Epidermal melanocyte (primary cell): ENCODE measurements at regions not wholly inside any gene's neighbourhood (a gene's known extent, or its start where the extent isn't known, plus 50 kb on each side); places are given as distances from the start of the nearest gene placed in this dataset.

Experiments
- DNase-seq: peaks from one replicate; pipeline ENCODE4 v3.0.0; 2011; ENCODE audit warnings: low spot score; ENCODE audit not compliant: insufficient read length

DNA sequence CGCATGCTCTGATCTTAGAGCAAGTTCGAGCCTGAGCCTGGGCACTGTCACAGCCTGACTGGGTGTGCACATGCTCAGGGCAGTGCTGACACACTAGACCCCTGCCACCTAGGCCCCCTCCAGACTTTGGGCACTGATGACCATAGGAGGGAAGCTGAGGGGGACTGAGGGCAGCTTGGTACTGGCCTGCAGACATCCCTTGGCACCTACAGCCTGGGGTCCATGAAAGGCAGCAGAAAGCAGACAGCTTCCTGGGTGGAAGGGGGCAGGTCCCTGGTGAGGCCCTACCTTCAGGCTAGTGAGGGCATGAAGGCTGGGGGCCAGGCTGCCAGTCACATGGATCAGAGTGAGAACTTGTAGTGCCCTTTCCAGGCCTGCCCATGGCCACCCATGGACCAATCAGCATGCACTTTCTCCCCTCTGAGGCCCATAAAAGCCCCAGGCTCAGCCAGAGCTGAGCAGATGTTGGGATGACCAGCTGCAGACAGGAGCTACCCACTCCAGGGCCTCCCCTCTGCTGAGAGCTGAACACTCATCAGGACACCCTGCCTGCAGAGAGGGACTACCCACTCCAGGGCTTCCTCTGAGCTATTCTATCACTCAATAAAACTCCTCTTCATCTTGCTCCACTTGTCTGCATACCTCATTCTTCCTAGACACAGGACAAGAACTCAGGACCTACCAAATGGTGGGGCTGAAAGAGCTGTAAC lies 680.8 kb downstream of the MATN1 start:
- no peak for DNase-seq

DNA sequence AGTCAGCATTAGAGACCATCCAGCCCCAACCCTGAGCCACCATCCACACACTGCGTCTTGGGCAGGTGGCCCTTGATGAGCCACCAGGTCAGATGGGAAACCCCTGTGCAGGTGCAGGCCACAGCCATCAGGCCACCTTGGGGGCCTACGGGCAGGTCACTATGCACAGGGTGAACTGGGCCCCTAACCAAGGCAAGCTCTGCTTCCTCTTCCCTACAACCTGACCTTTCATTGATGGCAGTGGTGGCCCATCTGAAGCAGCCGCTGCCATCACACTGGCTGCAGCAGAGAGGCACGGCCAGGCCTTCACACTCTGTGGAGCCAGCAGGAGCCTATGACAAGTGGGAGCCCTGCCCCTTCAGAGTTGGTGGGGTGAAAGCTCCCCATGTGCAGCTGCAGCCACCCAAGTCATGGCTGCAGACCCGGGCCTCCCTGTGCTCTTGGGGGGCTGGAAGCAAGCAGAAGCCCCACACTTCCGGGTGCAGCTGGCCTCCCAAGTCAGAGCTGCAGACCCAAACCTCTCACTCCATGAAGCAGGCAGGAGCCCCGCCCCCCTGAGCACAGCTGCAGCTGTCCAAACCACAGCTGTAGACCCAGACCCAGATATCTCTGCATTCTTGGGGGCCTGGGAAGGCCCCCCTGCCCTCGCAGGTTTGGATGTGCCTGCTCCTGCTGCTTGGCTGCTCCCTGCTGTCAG lies 681.5 kb downstream of the MATN1 start:
- DNase-seq = no peak

DNA sequence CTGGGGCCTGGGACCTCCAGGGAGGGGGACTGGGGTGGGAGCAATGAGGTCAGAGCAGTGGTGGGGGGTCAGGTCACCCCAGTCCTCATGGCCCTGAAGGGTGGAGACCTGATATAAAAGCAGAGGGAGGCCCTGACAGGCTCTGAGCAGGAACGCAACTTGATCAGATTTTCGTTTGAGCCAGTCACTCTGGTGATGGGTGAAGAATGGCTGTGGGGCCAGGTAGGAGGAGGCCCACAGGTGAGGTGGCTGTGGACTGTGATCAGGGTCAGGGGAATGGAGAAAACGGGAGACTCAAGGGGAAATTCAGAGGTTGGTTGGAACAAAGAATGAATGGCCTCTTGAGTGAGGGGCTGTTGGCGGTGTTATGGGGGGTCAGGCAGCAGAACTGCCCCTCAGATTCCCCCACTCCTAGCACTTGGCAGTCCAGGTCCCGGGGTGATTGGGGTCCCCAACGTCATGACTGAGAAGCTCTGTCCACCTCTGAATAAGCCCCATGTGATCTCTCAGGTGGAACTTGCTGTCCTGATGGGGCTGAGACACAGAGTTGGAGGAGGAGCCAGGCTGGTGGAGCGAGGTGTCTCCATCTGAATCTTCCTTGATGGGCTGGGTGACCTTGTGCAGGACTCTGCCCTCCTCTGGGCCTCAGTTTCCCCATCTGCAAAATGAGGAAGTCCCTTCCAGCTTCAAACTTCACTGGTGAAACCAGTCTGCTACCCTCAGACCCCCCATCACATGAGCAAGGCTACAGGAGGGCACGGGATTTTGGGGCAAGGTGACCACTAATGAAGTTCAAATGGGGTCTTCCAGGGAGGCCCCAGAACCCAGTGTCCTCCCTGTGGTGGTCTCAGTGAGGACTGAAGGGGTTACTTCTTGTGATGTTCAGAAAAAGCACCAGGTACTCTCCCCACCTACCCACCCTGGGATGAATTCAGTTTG lies 683.0 kb downstream of the MATN1 start:
- no peak for DNase-seq

DNA sequence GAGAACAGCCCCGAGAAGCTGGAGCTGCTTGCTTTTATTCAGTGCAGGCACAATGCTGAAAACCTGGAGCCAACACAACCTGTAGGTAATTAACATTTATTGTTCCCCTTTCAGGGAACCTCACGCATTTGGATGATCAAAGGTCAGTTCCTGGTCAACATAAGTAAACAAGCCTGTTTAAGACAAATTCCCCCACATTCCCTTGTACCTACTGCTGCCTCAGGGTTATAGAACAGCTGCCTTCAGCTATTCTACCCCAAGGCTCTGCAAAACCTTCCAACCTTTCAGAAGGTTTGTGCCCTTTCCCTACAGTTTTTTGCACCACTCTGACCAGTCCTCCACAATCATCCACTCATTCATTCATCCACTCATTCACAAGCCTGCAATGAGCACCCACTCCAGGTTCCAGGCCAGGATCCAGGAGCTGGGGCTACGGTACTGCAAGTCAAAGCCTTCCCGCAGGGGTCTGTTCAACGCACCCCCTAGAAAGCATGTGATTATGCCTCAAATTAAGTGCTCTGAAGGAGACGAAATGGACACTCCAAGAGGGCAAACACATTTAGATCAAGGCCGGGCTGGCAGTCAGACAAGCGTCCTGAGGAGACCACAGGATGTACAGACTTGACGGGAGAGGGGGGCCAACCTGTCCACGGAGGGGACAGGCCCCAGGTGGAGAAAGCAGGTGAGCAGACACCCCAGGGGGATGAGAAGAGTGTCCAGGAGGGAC lies 683.9 kb downstream of the MATN1 start:
- DNase-seq = no peak

DNA sequence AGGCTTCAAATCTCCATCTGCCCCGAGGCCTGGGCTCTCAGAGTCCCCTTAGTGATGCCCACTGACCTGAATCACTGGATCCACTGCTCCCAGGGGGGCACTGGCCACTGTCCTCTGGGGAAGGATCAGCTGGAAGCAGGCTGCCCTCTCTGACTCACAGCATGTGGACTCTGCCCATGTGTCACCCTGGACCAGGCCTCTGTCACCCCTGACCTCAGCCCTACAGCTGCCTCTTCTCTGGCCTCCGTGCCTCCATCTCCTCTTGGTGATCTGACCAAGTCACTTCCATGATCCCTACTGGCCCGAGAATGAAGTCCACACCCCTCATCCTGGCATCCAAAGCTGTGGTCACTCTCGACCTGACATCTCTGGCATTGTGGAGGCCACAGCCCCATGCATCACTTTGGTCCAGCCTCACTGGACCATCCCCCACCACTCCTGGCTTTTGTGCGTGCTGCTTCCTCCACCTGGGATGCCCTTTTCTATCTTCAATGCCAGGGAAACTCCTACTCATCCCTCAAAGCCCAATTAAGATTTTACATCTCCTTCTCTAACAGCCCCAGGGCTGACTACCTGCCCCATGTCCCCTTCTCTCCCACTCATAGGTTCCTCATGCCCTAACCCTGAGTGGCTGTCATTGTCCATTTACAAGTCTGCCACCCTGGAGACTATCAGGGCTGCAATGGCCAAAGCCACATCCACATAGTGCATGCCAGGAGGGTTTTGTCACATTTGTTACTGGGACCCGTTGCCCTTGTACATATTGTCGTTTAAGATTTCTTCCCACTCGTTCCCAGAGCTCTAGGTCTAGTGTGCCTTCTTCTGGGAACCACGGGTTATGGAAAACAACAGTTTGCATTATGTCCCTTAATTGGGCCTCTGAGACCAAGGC lies 685.0 kb downstream of the MATN1 start:
- no peak for DNase-seq

DNA sequence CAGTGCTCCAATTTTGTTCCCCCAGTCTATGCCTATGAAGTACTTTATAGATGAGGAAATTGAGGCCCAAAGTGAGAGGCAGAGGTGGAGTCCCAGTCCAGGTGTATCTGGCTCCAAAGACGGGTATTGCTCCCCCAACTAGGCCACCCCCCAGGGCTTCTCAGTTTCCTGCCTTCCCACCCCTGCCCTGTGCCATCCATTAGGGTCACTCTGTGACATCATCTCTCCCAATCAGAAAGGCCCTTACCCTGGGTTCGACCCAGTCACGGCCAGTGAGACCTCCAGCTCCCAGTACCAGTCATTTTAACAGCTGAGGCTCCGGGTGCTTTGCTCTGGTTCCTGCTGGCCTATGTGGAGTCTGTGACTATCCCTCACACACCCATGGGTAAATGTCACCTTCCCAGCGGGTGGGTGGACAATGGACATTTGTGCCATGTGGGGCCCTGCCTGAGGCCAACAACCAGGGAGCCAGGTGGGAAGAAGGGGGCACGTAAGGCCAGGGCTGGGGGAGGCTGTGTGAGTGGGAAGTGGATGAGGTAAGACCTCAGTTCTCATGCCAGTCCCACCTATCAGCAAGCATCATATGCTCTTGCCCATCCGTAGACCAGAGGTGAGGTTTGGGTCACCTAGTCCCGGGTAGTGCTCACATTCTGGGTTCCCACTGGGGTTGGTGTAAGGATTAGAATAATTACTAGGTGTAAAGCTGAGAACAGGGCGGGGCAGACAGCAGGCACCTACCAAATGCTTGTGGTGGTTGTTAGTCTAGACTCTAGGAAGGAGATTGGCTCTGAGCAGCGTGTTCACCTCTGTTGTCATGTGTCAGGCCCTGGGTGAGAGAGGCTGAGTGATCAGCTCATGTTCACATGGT lies 685.9 kb downstream of the MATN1 start:
- DNase-seq = no peak

DNA sequence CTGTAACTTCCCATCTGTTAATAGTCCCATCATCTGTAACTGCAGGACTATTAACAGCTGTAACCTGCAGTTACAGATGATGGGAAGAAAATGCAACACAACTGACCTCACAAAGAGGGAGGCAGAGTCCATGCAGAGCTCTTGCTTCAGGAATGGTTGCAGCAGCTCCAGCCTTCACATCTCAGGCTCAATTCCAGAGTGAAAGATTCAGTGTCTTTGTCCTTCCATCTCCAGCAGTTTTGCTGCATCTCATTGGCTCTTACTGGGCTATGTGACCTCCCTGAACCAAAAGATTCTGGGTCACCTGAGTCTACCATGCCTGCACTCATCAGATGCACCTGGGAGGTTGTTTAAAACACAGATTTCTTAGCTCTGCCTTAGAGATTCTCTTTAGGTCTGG lies 686.7 kb downstream of the MATN1 start:
- no peak for DNase-seq

DNA sequence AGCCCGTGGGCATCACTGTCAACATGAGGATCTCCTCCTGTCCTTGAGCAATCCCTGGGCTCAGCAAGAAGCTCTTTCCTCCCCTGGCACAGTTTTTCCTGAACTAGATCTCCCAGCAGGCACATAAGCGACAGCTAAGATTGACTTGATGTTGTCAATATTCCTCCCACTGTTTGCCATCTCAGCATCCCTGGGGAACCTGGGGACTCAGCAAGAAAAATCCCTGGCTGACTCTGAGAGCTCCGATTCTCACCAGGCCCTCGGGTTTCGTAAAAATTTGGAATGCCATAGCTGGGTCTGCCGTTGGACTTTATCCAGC lies 687.2 kb downstream of the MATN1 start:
- DNase-seq = no peak

DNA sequence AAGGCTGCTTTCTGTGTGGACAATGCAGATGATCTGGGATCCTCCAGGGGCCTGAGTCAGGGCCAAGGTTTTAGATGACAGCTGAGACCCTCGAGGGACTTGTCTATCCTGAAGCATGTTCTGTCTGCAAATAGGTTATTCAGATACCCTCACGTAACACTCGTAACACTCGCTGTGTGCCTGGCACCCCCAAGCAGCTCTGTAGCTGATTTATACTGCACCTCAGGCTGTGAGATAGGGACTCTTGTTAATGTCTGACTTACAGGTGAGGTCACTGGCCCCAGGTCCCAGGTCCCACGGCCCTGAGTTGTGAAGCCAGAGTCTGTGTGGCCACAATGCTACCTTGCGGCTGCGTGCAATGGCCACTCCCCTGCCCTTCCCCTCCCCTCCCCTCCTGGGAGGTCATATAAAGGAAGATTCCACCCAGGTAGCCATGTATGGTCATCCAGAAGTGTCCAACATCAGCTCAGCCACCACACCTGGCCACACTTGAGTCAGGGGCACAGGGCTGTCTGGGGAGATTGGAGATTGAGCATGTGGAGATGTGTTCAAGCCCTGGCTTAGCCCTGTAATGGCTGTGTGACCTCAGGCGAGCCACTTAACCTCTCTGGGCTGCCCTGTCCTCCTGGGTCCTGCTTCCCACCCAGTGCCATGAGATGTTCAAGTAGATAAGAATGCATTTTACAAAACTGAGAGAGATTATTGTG lies 687.7 kb downstream of the MATN1 start:
- no peak for DNase-seq

DNA sequence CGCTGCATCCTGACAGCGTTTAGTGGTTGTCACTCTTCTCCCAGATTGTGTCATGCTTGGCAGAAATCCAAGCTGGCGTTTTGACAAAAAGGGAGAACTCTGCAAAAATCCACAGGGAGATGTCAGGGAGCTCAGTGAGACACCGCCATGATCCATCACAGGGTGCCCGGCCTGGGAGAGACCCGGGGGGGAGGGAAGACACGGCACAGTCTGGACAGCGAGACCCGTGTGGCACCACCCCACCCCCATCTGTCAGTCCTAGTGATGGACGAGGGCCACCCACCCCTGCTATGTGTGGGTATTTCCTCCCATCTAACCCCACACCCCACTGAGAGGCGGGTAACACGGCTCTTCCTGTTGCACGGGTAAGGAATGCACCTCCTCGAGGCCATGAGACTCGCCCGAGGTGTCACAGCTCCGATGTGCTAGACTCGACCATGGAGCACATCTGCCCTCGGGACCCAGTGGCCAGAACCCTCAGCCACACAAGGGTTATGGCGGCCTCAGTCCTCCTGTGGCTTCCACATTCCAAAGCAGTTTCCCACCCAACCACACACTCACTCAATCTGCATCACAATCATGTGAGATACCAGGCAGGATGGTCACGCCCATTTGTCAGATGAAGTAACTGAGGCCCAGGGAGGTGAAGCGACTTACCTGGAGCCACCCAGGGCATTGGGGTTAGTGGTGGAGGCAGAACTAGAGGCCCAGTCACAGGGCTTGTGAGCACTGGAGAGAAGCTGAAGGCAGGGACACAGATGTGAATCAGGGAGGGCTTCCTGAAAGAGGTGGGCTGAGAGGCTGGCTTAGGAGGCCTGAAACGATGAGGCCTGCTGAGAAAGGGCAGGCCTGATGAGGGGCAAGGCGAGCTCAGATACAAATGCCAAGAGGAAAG lies 688.5 kb downstream of the MATN1 start:
- no peak for DNase-seq

DNA sequence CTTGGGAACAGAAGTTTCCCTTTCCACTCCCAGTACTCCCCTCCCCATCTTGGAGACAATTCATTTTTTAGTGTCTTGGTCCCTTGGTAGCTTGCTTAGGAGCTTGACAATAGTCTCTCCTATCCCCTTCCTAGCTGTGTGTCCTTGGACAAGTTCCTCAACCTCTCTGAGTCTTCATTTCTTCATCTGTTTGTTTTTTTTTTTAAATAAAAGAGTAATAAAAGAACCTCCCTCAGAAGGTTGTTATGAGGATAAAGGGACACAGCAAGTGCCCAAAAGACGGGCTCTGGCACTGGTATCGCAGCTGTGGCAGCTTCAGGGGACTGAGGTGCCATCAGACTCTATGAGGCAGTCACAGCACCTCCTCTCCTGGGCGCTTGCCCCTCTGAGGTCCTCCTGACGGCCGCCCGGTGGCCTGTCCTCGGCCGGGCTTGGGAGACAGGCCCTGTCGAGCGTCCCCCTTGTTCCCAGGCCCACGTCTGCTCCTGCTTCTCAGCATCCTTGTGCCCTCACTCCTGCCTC lies 689.2 kb downstream of the MATN1 start:
- no peak for DNase-seq

DNA sequence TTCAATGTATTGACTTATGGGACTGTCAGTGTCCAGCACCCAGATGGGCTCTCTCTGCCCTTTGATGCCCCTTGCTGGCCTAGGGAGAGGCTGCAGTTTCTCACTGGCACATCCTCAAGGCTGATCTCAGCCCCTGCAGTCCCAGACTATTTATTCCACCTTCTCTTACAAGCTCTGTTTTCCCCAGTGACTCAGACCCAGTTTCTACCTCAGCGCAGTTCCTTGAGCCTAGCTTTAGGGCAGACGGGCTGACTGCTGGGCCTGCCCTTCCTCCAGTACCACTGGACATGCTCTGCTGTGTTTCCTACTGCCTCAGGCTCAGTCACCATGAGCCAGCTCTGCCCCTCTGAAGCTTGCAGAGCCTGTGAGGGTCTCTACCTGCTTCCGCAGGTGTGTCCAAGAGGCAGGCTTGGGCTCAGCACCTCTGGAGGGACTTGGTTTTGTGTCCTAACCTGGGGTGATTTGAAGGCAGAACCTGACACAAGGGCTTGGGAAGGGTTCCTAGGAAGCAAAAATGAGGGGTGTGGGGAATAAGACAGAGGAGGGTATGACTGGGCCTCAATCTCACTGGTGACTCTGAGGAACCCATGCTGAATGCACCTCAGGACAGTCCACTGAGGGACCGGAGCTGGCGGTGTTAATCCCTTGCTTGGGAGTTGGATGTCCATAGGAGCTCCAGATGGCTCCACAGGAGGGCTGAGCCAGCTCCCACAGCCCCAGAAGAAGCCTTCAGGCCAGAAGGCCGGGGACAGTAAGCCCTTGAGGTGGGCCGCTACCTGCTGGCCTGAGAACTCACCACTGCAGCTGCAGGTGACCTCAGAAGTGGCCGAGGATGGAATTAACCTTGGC lies 689.9 kb downstream of the MATN1 start:
- DNase-seq = no peak

DNA sequence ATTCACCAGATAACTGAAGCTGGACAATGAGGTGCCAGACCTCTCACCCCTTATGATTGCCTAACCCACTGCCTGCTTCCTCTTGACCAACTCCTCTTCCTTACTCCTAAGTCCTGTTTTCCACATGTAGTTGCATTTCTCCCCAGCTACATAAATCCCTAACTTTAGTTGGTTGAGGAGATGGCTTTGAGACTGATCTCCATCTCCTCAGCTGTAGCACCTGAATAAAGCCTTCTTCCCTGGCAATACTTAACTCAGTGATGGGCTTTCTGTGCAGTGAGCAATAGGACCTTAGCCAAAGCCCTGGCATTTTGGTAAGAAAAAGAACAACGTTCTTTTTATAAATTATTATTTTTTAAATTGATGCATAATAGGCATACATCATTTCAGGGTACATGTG lies 691.1 kb downstream of the MATN1 start:
- DNase-seq = no peak

DNA sequence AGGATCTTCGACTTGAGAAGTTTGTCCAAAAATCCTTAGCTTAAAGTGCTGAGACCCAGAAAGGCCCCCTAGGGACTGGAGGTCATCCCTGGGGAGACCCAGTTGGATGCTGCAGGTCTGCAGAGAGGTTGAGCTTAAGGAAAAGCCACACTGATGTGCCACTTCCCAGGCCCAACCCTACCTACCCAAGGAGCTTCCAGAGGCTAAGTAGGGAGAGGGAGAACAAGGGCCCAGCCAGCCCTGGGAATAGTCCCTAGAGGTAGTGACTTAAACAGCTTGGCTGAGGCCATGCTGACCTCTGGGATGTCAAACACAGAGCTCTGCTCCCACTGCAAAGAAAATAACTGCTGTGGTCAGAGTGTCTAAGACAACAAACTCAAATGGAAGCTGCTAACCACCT lies 693.7 kb downstream of the MATN1 start:
- no peak for DNase-seq

DNA sequence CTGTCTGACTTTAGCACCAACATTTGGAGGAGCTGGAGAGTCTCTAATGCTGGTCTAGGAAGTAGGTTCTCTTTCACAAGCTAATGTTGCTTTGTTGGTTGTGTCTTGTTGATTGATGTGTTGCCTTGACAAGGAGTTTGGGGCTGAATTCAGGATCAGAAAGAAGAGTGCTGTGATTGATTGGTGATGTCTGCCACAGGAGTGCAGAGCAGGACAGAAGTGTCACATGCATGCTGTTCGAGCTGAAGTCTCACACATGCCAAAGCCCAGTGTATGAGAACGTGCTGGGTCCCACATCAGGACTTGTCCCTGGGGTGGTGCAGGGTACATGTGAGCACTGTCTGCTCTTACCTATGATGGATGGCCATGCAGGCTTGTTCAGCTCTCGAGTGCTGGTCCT lies 694.4 kb downstream of the MATN1 start:
- DNase-seq = no peak

DNA sequence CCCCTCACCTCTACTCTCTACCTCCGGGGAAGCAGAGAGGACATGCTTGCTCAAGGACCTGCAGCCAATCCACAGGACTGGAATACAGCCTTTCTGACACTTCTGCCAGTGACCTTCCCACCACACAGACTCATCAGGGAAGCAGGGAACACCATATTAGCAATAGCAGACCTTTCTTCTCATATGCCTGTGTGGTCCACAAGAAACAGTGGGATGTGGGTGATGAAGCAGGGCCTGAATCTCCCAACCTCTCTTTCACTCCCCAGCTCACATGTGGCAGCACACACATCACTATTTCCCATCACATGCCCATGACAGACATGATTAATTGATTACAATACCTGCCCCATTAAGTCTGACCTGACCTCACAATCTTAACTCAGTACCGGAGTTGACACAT lies 695.1 kb downstream of the MATN1 start:
- no peak for DNase-seq

DNA sequence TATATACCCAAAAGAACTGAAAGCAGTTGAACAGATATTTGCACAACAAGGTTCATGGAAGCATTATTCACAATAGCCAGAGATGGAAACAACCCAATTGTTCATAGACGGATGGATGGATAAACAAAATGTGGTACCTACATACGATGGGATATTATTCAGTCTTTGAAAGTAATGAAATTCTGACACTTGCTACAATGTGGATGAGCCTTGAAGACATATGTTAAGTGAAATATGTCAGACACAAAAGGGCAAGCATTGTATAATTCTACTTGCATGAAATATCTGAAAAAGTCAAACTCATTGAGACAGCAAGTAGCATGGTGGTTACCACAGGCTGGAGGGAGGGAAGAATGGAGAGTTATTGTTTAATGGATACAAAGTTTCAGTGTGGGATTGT lies 696.1 kb downstream of the MATN1 start:
- DNase-seq = no peak
